HepG2 (cell line): ENCODE measurements at regions not wholly inside any gene's neighbourhood (a gene's known extent, or its start where the extent isn't known, plus 50 kb on each side); places are given as distances from the start of the nearest gene placed in this dataset.

Experiments
- ATAC-seq: fragments of 200-7000 bp; cut with Tn5 transposase; 3 replicates; pipeline ENCODE4 v1.9.1; 2020; ENCODE audit warnings: mild to moderate bottlenecking, moderate library complexity
- BruUV-seq: library from RNA; stranded (reverse); fragments of 400-500 nt; replicated peaks from 2 replicates; lab custom pipeline; 2021; lab: Mats Ljungman, UMichigan
- CTCF ChIA-PET: fragments of 300-600 bp; formaldehyde crosslinking; extraction: SDS; loops from one replicate; lab custom pipeline; 2021; ENCODE audit warnings: low total read pairs, inconsistent platforms, low intra/inter-chr PET ratio; lab: Yijun Ruan, JAX
- POLR2A ChIA-PET: fragments of 350-600 bp; sonication (Branson Sonifier 250); formaldehyde crosslinking; loops from one replicate; lab custom pipeline; 2020; ENCODE audit warnings: antibody characterized with exemption, inconsistent platforms; lab: Yijun Ruan, JAX
- DNase-seq: peaks from one replicate; pipeline ENCODE4 v3.0.0-alpha.2; 2015; ENCODE audit warnings: low spot score
- FAIRE-seq: peaks from 3 replicates; lab custom pipeline; 2011; peaks lifted over from hg19 to GRCh38; lab: Jason Lieb, UNC
- H2AFZ ChIP-seq: one replicate; pipeline ENCODE4 v1.6.1; 2011; ENCODE audit warnings: low read length, inconsistent platforms
- H3K27ac ChIP-seq: fragments of 300-600 bp; 3 replicates; pipeline ENCODE4 v1.8.0; 2011; ENCODE audit warnings: mixed run types, mild to moderate bottlenecking, mixed read lengths, low read length, inconsistent platforms; ENCODE audit not compliant: insufficient read depth; ENCODE audit errors: extremely low read length
- H3K27me3 ChIP-seq, 2 experiments: fragments of 200-600 bp in 1 of 2; 2 replicates in 1 of 2; 3 replicates in 1 of 2; pipeline versions ENCODE4 v1.6.0 to v1.8.0; 2011; ENCODE audit warnings: low read length in 2 of 2, mild to moderate bottlenecking in 2 of 2, moderate library complexity in 2 of 2, inconsistent platforms in 1 of 2; ENCODE audit not compliant: insufficient read depth in 2 of 2, control insufficient read depth in 1 of 2
- H3K36me3 ChIP-seq, 2 experiments: fragments of 200-600 bp in 1 of 2; replicated peaks in 1 of 2; 2 replicates in 1 of 2; 3 replicates in 1 of 2; pipeline versions ENCODE4 v1.5.1 to v1.8.0; 2011; ENCODE audit warnings: low read length in 2 of 2, inconsistent platforms in 1 of 2; ENCODE audit not compliant: insufficient read depth in 2 of 2, control insufficient read depth in 1 of 2
- H3K4me1 ChIP-seq: 2 replicates; pipeline ENCODE4 v1.5.1; 2012; ENCODE audit warnings: low read length, inconsistent platforms; ENCODE audit not compliant: insufficient read depth
- H3K4me2 ChIP-seq: 2 replicates; pipeline ENCODE4 v1.6.0; 2011; ENCODE audit warnings: low read depth, low read length, inconsistent platforms
- H3K4me3 ChIP-seq, 3 experiments: fragments of 200-600 bp in 1 of 3; sonication (generic), shearing (Covaris generic) in 1 of 3; replicated peaks in 1 of 3; 2 replicates each; pipeline ENCODE4 v1.5.1; 2011 to 2016; ENCODE audit warnings: low read length in 3 of 3, inconsistent platforms in 2 of 3, low read depth in 2 of 3, mild to moderate bottlenecking in 2 of 3, control low read depth in 1 of 3, mixed read lengths in 1 of 3; ENCODE audit not compliant: insufficient read depth in 1 of 3
- H3K79me2 ChIP-seq: one replicate; pipeline ENCODE4 v1.6.1; 2011; ENCODE audit warnings: low read length, inconsistent platforms; ENCODE audit not compliant: insufficient read depth
- H3K9ac ChIP-seq: 2 replicates; pipeline ENCODE4 v1.6.0; 2011; ENCODE audit warnings: mild to moderate bottlenecking, low read depth, low read length, inconsistent platforms; ENCODE audit not compliant: insufficient read depth
- H3K9me3 ChIP-seq: 2 replicates; pipeline ENCODE4 v1.5.1; 2012; ENCODE audit warnings: mild to moderate bottlenecking, low read length
- H4K20me1 ChIP-seq: 2 replicates; pipeline ENCODE4 v1.6.0; 2011; ENCODE audit warnings: inconsistent platforms, mild to moderate bottlenecking, low read length, moderate library complexity; ENCODE audit not compliant: insufficient read depth
- IKZF1 ChIP-seq: fragments of 450-650 bp; IDR thresholded peaks from 2 replicates; pipeline ENCODE4 v1.7.1; 2016
- KAT8 ChIP-seq: IDR thresholded peaks from 2 replicates; pipeline ENCODE4 v1.6.1; 2016; ENCODE audit warnings: missing genetic modification reagents, missing compliant biosample characterization
- KDM3A ChIP-seq: IDR thresholded peaks from 2 replicates; pipeline ENCODE4 v1.6.1; 2018; ENCODE audit warnings: low read depth, missing compliant biosample characterization
- MYNN ChIP-seq: sonication (generic); formaldehyde crosslinking; IDR thresholded peaks from 2 replicates; pipeline ENCODE4 v1.4.0; 2020; ENCODE audit warnings: mild to moderate bottlenecking, low read depth, missing genetic modification reagents
- WGBS: methylation state at CpG from one replicate; pipeline ENCODE4 v1.1.6; 2017; ENCODE audit warnings: low lambda C conversion rate; 5-methylcytosine and 5-hydroxymethylcytosine counted together
- in situ Hi-C: cut with HindIII; loops from 2 replicates; pipeline ENCODE4 v1.10.0; 2017; ENCODE audit warnings: low pct_unique_long_range_greater_than_20kb; ENCODE audit not compliant: extremely low pct_ligation_motif_present
- intact Hi-C: fragments of 100-400 bp; cut with micrococcal nuclease; formaldehyde crosslinking; loops from one replicate; pipeline ENCODE4 v1.10.0; 2022; ENCODE audit not compliant: unreplicated experiment
- TF ChIP-seq, protein P1 (sequence below): sonication (generic); formaldehyde crosslinking; IDR thresholded peaks from 2 replicates; pipeline ENCODE4 v1.4.0; 2020; ENCODE audit warnings: missing genetic modification reagents
- TF ChIP-seq, protein P2 (sequence below): sonication (generic); formaldehyde crosslinking; IDR thresholded peaks from 2 replicates; pipeline ENCODE4 v1.5.0; 2020; ENCODE audit warnings: mild to moderate bottlenecking, missing genetic modification reagents
- TF ChIP-seq, protein P3 (sequence below): sonication (generic); formaldehyde crosslinking; IDR thresholded peaks from 2 replicates; pipeline ENCODE4 v1.5.0; 2020; ENCODE audit warnings: missing genetic modification reagents
- TF ChIP-seq, protein P4 (sequence below): sonication (generic); formaldehyde crosslinking; IDR thresholded peaks from 2 replicates; pipeline ENCODE4 v1.5.1; 2020; ENCODE audit warnings: missing genetic modification reagents, mild to moderate bottlenecking, borderline replicate concordance

DNA sequence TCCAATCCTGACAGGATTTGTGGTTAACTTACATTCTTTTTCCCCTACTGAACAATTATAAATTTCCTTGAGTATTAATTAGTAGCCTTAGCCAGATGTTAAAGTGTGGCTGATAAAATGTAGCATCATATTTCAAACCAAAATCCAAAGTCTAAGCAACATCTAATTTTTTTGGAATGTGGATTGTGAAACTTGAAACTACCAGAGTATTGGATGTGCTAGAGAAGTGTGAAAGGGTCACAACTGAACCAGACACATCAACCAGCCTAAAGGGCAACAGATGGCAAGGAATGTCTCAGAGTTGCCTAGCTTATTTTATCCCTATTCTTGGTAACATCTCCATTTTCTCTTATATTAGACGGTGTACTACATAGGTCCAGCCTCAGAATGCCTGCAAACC, 153.1 kb upstream of the DCN start:
- 53% methylated on average over 1 of the region's 1 CpG for WGBS
- Histone ChIP-seq H4K20me1 (no peaks in the 10 kb centered on the region), H3K27ac (no peak overlapping the region), H3K4me3 (no peak overlapping the region), H3K4me2 (no peak overlapping the region), H3K79me2 (no peaks in the 10 kb centered on the region), H3K9me3 (no peaks in the 10 kb centered on the region), H3K9ac (no peak overlapping the region), H3K36me3 (no peaks in the 10 kb centered on the region), H3K27me3 (no peaks in the 10 kb centered on the region)
- BruUV-seq, result no TSS peak
- POLR2A ChIA-PET, result no interaction called here
- intact Hi-C loops, result no loop called here
- no peak for DNase-seq
- FAIRE-seq, result no peak
- no peak for TF ChIP-seq KDM3A (CRISPR knock-in tag)
- TF ChIP-seq, all 625 proteins: peak for 0
- no peak overlapping the region for H2AFZ ChIP-seq
- no peak for ATAC-seq
- in situ Hi-C loops, result loop anchor here (25.0 kb wide), 1 partner anchor 373 kb away; the partner anchor contains the start of gene CCER1
- CTCF ChIA-PET, result no interaction called here
- H3K4me1 ChIP-seq, result no peaks in the 10 kb centered on the region

DNA sequence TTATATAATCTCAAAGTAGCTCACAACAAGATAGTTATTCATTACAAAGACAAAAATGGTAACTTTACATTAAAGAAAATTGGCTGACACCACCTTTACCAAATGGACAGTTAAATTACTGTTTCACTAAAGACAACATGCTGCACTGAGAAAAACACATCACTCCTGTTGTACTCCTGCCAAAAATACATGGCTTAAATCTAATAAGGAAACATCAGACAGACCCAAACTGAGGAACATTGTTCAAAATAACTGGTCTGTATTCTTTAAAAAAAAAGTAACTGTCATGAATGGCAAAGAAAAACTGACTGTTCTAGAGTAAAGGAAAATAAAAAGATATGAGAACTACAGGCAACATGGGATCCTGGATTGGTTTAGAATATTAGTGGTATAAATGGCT, 151.3 kb upstream of the DCN start:
- intact Hi-C loops, result no loop called here
- H3K36me3 ChIP-seq, result no peaks in the 10 kb centered on the region

More for the DNA sequence above, 151.3 kb upstream of the DCN start:
- no peak for DNase-seq
- no peak overlapping the region for H3K9ac ChIP-seq
- ATAC-seq, result no peak
- H3K27me3 ChIP-seq, result no peaks in the 10 kb centered on the region
- H4K20me1 ChIP-seq, result no peaks in the 10 kb centered on the region
- TF ChIP-seq IKZF1 (no peak), MYNN (no peak), KAT8 (no peak)
- TF ChIP-seq, protein P1, sequence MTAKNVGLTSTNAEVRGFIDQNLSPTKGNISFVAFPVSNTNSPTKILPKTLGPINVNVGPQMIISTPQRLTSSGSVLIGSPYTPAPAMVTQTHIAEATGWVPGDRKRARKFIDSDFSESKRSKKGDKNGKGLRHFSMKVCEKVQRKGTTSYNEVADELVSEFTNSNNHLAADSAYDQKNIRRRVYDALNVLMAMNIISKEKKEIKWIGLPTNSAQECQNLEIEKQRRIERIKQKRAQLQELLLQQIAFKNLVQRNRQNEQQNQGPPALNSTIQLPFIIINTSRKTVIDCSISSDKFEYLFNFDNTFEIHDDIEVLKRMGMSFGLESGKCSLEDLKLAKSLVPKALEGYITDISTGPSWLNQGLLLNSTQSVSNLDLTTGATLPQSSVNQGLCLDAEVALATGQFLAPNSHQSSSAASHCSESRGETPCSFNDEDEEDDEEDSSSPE (CRISPR knock-in tag), result no peak
- TF ChIP-seq, protein P2, sequence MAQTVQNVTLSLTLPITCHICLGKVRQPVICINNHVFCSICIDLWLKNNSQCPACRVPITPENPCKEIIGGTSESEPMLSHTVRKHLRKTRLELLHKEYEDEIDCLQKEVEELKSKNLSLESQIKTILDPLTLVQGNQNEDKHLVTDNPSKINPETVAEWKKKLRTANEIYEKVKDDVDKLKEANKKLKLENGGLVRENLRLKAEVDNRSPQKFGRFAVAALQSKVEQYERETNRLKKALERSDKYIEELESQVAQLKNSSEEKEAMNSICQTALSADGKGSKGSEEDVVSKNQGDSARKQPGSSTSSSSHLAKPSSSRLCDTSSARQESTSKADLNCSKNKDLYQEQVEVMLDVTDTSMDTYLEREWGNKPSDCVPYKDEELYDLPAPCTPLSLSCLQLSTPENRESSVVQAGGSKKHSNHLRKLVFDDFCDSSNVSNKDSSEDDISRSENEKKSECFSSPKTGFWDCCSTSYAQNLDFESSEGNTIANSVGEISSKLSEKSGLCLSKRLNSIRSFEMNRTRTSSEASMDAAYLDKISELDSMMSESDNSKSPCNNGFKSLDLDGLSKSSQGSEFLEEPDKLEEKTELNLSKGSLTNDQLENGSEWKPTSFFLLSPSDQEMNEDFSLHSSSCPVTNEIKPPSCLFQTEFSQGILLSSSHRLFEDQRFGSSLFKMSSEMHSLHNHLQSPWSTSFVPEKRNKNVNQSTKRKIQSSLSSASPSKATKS, result no peak
- TF ChIP-seq, protein P3, sequence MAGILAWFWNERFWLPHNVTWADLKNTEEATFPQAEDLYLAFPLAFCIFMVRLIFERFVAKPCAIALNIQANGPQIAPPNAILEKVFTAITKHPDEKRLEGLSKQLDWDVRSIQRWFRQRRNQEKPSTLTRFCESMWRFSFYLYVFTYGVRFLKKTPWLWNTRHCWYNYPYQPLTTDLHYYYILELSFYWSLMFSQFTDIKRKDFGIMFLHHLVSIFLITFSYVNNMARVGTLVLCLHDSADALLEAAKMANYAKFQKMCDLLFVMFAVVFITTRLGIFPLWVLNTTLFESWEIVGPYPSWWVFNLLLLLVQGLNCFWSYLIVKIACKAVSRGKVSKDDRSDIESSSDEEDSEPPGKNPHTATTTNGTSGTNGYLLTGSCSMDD (CRISPR knock-in tag), result no peak
- TF ChIP-seq, protein P4, sequence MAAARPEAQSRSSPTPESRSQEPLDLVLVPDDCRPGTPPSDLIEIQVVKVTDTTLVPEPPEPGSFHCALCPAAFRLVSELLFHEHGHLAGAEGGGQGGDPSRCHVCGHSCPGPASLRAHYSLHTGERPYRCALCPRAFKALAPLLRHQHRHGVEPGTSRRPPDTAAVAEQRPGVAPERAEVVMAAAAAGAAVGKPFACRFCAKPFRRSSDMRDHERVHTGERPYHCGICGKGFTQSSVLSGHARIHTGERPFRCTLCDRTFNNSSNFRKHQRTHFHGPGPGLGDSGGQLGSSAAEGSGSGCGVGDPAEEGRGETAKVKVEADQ, result no peak
- TF ChIP-seq, all 625 proteins: peak for 0
- Histone ChIP-seq H3K79me2 (no peaks in the 10 kb centered on the region), H2AFZ (no peak overlapping the region), H3K27ac (no peak overlapping the region), H3K4me1 (no peaks in the 10 kb centered on the region), H3K4me2 (no peak overlapping the region), H3K4me3 (no peak overlapping the region), H3K9me3 (no peaks in the 10 kb centered on the region)
- FAIRE-seq, result no peak
- in situ Hi-C loops, result loop anchor here (25.0 kb wide), 1 partner anchor 372 kb away; the partner anchor contains the start of gene CCER1
- ChIA-PET POLR2A (no interaction called here), CTCF (no interaction called here)
- BruUV-seq, result no TSS peak
